Heart right ventricle (tissue), 16 donors: ENCODE measurements at regions not wholly inside any gene's neighbourhood (a gene's known extent, or its start where the extent isn't known, plus 50 kb on each side); places are given as distances from the start of the nearest gene placed in this dataset.
"Not testable (repeated sequence)": the region's sequence is repeated elsewhere in the genome, so short reads cannot be mapped to it uniquely, and the experiment has no call there.

ENCODE experiments used
- ATAC-seq, 8 donors: fragments of 200-7000 bp; cut with Tn5 transposase; one replicate each; pipeline ENCODE4 v1.9.1; 2020; ENCODE audit warnings: mild to moderate bottlenecking in 8 of 8, moderate library complexity in 8 of 8, moderate number of reproducible peaks in 1 of 8
- DNase-seq, 2 donors: peaks; one replicate each; pipeline ENCODE4 v3.0.0-alpha.2; 2020
- H3K27ac ChIP-seq, 10 donors: fragments of 200-600 bp; sonication (generic) in 2 of 10; one replicate each; pipeline versions ENCODE4 v1.5.0 to v1.8.0; 2020 to 2022; ENCODE audit warnings: mild to moderate bottlenecking in 3 of 10
- H3K27me3 ChIP-seq, 7 donors: fragments of 200-600 bp; one replicate each; pipeline ENCODE4 v1.8.0; 2021 to 2022; ENCODE audit warnings: mild to moderate bottlenecking in 2 of 7
- H3K36me3 ChIP-seq, 9 donors: fragments of 200-600 bp; sonication (generic) in 1 of 9; one replicate each; pipeline versions ENCODE4 v1.5.0 to v1.8.0; 2020 to 2022; ENCODE audit warnings: mild to moderate bottlenecking in 2 of 9
- H3K4me1 ChIP-seq, 9 donors: fragments of 200-600 bp; sonication (generic) in 1 of 9; one replicate each; pipeline versions ENCODE4 v1.5.0 to v1.8.0; 2020 to 2022; ENCODE audit warnings: mild to moderate bottlenecking in 4 of 9
- H3K4me3 ChIP-seq, 10 donors: fragments of 200-600 bp; sonication (generic) in 2 of 10; one replicate each; pipeline versions ENCODE4 v1.5.0 to v1.8.0; 2020 to 2022; ENCODE audit warnings: mild to moderate bottlenecking in 7 of 10, moderate library complexity in 2 of 10
- H3K9me3 ChIP-seq, 11 donors: fragments of 200-600 bp in 10 of 11; sonication (generic) in 2 of 11; one replicate each; pipeline versions ENCODE4 v1.5.0 to v1.8.0; 2013 to 2022; ENCODE audit warnings: mild to moderate bottlenecking in 2 of 11, control low read depth in 1 of 11, moderate library complexity in 1 of 11
- WGBS, 2 donors: extraction: QIAGEN DNeasy Blood & Tissue Kit; methylation state at CpG; one replicate each; pipeline ENCODE4 v1.1.7; 2013; ENCODE audit warnings: inconsistent platforms in 1 of 2; 5-methylcytosine and 5-hydroxymethylcytosine counted together
- intact Hi-C, 10 donors: fragments of 100-400 bp; cut with DNase I; formaldehyde crosslinking; loops; one replicate each; pipeline versions ENCODE4 v1.11.1 to v1.14.2; 2022
- TF ChIP-seq, protein P1 (sequence below), 9 donors: fragments of 200-600 bp; sonication (generic) in 2 of 9; IDR thresholded peaks; one replicate each; pipeline versions ENCODE4 v1.5.0 to v1.8.0; 2021 to 2022; ENCODE audit warnings: antibody characterized with exemption in 9 of 9, mild to moderate bottlenecking in 5 of 9, moderate library complexity in 1 of 9
- donor health status: Arrhythmogenic right ventricular cardiomyopathy.
- donor health status: ischemic (EF 13 %, LVEDD 7.1; RV severe dilation, severe dysfunction).
- donor health status: healthy with polysubstance abuse.
- donor health status: DM: no; HTN: yes; CAD: no.
- donor health status: DM: no; HTN: no; CAD: no.
- donor health status: ischemic (EF 25% LVEDD 6.9; RV normal size, moderate dysfunction).
- donor health status: ischemic (EF 25% LVEDD 5.7; RV mildly dilated, moderate dysfunction).
- donor health status: healthy.
- donor health status: DM: yes; HTN: yes; CAD: no.
- donor health status: Ischemic cardiomyopathy.
- donor health status: ischemic (EF 35%, LVEDD 5.7; RV mildly dilated, moderate dysfunction).
- donor health status: nonischemic (EF 11% LVEDD 7.7; RV severe dilation, severe dysfunction).
- donor health status: DM: yes; HTN: yes; CAD: no.
- donor health status: PGD.
- donor health status: ischemic (EF 29% LVEDD 5.4; RV normal size, mild dysfunction).
- donor health status: nonischemic (EF 23%, LVEDD 6.1; RV moderate dilation, normal function).

DNA sequence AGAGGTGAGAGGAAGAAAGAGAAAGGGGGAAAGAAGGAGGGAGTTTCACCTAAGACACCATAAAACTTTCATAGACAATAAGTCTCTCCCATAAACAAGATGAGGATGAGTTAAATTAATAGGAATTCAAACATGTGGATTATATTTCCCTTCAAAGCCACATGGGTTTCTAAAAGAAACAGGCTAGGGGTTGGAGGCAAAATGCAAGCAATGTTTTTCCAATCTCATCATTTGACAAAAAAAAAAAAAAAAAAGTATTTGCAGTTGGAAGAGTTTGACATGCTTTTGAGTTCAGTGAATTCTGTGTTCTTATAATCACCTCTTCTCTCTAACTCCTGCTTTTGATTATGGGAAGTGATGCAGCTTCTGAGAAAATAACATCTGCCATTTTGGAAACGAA lies 186.1 kb upstream of the ADRA1D start:
- no peak overlapping the region for H3K27ac ChIP-seq
- intact Hi-C loops: no loop called here
- no peak for DNase-seq
- no peak overlapping the region for H3K4me3 ChIP-seq
- no peaks in the 10 kb centered on the region for H3K36me3 ChIP-seq
- TF ChIP-seq, protein P1, sequence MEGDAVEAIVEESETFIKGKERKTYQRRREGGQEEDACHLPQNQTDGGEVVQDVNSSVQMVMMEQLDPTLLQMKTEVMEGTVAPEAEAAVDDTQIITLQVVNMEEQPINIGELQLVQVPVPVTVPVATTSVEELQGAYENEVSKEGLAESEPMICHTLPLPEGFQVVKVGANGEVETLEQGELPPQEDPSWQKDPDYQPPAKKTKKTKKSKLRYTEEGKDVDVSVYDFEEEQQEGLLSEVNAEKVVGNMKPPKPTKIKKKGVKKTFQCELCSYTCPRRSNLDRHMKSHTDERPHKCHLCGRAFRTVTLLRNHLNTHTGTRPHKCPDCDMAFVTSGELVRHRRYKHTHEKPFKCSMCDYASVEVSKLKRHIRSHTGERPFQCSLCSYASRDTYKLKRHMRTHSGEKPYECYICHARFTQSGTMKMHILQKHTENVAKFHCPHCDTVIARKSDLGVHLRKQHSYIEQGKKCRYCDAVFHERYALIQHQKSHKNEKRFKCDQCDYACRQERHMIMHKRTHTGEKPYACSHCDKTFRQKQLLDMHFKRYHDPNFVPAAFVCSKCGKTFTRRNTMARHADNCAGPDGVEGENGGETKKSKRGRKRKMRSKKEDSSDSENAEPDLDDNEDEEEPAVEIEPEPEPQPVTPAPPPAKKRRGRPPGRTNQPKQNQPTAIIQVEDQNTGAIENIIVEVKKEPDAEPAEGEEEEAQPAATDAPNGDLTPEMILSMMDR (IDR thresholded peaks at IDR 0.05): no peak
- H3K9me3 ChIP-seq: no peaks in the 10 kb centered on the region
- ATAC-seq: no peak
- H3K27me3 ChIP-seq: peaks cover 0 to 7% (median 0%) of the 10 kb centered on the region in 7 donors
- no peaks in the 10 kb centered on the region for H3K4me1 ChIP-seq
- 58 to 73% methylated on average over 1 of the region's 1 CpG for WGBS, 2 donors

DNA sequence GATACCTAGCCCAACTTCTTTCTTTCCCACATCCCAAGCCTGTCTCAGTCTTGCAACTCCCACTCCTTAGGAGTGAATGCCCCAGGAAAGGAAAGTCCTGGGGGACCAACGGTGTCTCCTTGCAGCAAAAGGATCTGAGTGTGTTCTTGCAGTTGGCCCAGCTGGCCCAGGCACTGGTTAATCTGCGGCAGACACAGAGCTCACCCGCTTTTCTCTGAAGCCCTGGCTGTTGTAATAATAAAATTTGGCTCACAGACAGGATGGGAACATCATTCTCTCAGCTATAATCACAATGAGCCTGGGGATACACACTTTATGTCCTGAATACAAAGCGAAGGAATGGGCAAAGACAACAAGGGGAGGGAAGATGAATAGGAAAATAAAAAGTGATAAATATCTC lies 185.6 kb upstream of the ADRA1D start:
- Histone ChIP-seq H3K27ac (no peak overlapping the region), H3K36me3 (no peaks in the 10 kb centered on the region), H3K27me3 (peaks cover 0 to 6% (median 0%) of the 10 kb centered on the region in 7 donors), H3K4me3 (no peak overlapping the region), H3K4me1 (no peaks in the 10 kb centered on the region), H3K9me3 (no peaks in the 10 kb centered on the region)
- DNase-seq (no peak), ATAC-seq (no peak)
- WGBS, 2 donors: 65 to 72% methylated on average over 4 of the region's 4 CpGs
- intact Hi-C loops: no loop called here
- TF ChIP-seq, protein P1 (IDR thresholded peaks at IDR 0.05): no peak

DNA sequence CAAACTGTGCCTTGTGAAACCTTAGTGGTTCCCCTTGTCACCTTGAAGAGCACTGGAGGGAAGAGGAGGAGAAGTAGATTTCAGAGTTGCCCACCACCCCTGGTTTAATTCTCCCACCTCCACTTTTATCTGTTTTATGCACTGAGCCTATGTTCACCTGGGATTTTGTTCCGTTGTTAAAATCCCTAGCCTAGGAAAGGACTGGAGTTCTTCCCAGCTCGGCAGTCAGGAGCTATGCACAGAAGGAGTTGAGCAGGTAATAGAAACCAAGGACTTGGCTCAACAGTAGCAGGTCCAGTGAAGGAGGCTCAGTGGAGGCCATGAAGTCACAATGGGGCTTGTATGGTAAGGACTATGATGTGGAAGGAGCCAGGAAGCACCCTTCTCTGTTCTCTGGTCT lies 182.4 kb upstream of the ADRA1D start:
- DNase-seq: no peak
- Histone ChIP-seq H3K9me3 (no peaks in the 10 kb centered on the region), H3K27ac (no peak overlapping the region), H3K4me1 (no peaks in the 10 kb centered on the region), H3K27me3 (peaks cover 0 to 8% (median under 1%) of the 10 kb centered on the region in 7 donors), H3K36me3 (no peaks in the 10 kb centered on the region), H3K4me3 (no peak overlapping the region)
- TF ChIP-seq, protein P1 (IDR thresholded peaks at IDR 0.05): no peak
- WGBS, 2 donors: 50 to 86% methylated on average over 2 of the region's 2 CpGs
- no peak for ATAC-seq
- intact Hi-C loops: no loop called here

DNA sequence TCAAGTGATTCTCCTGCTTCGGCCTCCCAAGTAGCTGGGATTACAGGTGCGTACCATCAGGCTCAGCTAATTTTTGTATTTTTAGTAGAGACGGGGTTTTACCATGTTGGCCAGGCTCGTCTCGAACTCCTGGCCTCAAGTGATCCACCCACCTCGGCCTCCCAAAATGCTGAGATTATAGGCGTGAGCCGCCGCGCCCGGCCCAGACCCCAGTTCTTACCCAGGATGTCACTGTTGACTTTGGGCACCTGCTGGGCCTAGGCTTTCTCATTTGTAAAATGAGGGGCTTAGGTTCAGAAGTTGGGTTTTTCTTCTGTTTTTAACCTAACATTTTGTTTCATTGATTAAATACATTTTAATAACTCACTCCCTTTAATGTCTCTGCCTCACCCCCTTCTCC lies 181.7 kb upstream of the ADRA1D start:
- H3K27me3 ChIP-seq, H3K4me3 ChIP-seq, DNase-seq, H3K9me3 ChIP-seq, ATAC-seq, H3K36me3 ChIP-seq, H3K27ac ChIP-seq, intact Hi-C loops, H3K4me1 ChIP-seq: not testable (repeated sequence)
- WGBS, 2 donors: 89 to 95% methylated on average over 11 of the region's 11 CpGs

DNA sequence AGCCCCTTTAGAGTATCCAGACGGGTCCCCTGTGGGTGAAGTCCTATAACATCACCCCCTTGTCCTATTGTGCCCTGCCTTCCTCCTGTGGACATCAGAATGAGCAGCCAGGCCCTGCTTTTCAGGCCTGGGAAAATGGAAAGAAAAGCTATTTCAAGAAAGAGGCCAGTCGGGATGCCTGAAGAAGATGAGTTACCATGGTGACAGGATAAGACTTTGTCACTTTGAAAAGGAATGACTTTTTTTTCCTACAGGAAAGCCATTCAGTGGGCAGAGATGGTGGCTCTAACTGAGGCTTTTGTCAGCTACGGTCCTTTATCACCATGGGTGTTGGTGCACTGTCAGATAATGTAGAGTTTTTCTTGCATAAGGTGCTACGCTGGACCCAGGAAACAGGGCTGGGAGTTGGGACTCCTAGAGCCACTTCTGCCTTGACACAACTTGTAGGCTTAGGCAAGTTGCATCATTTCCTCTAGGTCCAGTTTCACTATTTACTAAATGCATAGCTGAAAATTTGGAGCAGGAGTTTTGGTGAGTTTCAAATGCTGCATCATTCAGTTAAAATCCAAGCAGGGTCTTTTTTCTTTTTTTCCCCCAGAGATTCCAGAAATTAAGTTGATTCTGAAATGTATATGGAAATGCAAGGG lies 179.0 kb upstream of the ADRA1D start:
- Histone ChIP-seq H3K9me3 (no peaks in the 10 kb centered on the region), H3K27ac (no peak overlapping the region), H3K4me1 (no peaks in the 10 kb centered on the region), H3K4me3 (no peak overlapping the region), H3K36me3 (no peaks in the 10 kb centered on the region), H3K27me3 (peaks cover 0 to 8% (median 0%) of the 10 kb centered on the region in 7 donors)
- DNase-seq: no peak
- TF ChIP-seq, protein P1 (IDR thresholded peaks at IDR 0.05): no peak
- ATAC-seq: no peak
- intact Hi-C loops: no loop called here
- WGBS, 2 donors: 51 to 58% methylated on average over 4 of the region's 4 CpGs
